ENCODE measurements at regions not wholly inside any gene's neighbourhood (a gene's known extent, or its start where the extent isn't known, plus 50 kb on each side); places are given as distances from the start of the nearest gene placed in this dataset.

GRCh38 chr7:425794-426188 lies 93.9 kb downstream of the PDGFA start:
- no peaks in the 10 kb centered on the region for H3K79me1 ChIP-seq (ENCODE audit: insufficient read depth, low read depth, low read length, poor library complexity, severe bottlenecking)
- no peak for DNase-seq
- no peak overlapping the region for H2BK5ac ChIP-seq (ENCODE audit: insufficient read length, low read length)
- Mint-ChIP-seq H3K27me3 (ENCODE audit: low read depth) (peaks cover 8% of the 10 kb centered on the region), H3K9me3 (peaks cover 3 to 6% of the 10 kb centered on the region in 2 experiments; a peak in 2 of 5 replicates), H3K4me1 (peaks cover 8 to 18% of the 10 kb centered on the region in 2 experiments), H3K36me3 (ENCODE audit: insufficient read depth in 1 of 3, low read depth in 3 of 3) (no peaks in the 10 kb centered on the region), H3K27ac (peak overlapping the region in 1 of 3 experiments; percentile 60; a peak in 1 of 7 replicates), H3K4me3 (no peak overlapping the region)
- no peak overlapping the region for H3K56ac ChIP-seq (ENCODE audit: insufficient read length, low read depth, low read length)
- no peak overlapping the region for H3K4me2 ChIP-seq (ENCODE audit: insufficient read depth, insufficient read length, low read length)
- H2BK120ac ChIP-seq (ENCODE audit: low read depth, low read length, poor library complexity, severe bottlenecking): no peak overlapping the region
- H3K4ac ChIP-seq (ENCODE audit: low read depth, low read length): no peak overlapping the region
- H3K4me1 ChIP-seq (ENCODE audit: insufficient read depth, low read length): no peaks in the 10 kb centered on the region
- no peak overlapping the region for H4K5ac ChIP-seq (ENCODE audit: insufficient read length, low read depth, low read length)
- H3K18ac ChIP-seq (ENCODE audit: insufficient read length, low read depth, low read length): no peak overlapping the region
- no peak overlapping the region for H3K9ac ChIP-seq (ENCODE audit: extremely low read depth, insufficient read length, low read length)
- no peak overlapping the region for H2BK12ac ChIP-seq (ENCODE audit: insufficient read length, low read depth, low read length)
- H2BK15ac ChIP-seq (ENCODE audit: low read depth, low read length): no peak overlapping the region
- no peak for TF ChIP-seq CTCF (conservative IDR thresholded peaks at IDR 0.05)
- no peak overlapping the region for H2BK20ac ChIP-seq (ENCODE audit: low read depth, low read length, poor library complexity, severe bottlenecking)
- H3K23me2 ChIP-seq (ENCODE audit: insufficient read length, low read depth, low read length, poor library complexity, severe bottlenecking): no peaks in the 10 kb centered on the region
- H3K27ac ChIP-seq (ENCODE audit: insufficient read length, low read depth, low read length): no peak overlapping the region
- no peaks in the 10 kb centered on the region for H3K79me2 ChIP-seq (ENCODE audit: insufficient read depth, low read length)
- no peak overlapping the region for H4K8ac ChIP-seq (replicated peaks; ENCODE audit: insufficient read length, low read depth, low read length)
- WGBS (ENCODE audit: extremely low coverage, insufficient read length, low lambda C conversion rate): no CpG with 5 or more reads among the region's 16 CpGs
- no peaks in the 10 kb centered on the region for H3K9me3 ChIP-seq (ENCODE audit: control insufficient read depth, low read depth, low read length)
- H4K91ac ChIP-seq (ENCODE audit: insufficient read length, low read depth, low read length): no peak overlapping the region
- no peaks in the 10 kb centered on the region for H4K20me1 ChIP-seq (ENCODE audit: control insufficient read depth, insufficient read depth, insufficient read length)
- no peak overlapping the region for H2AK5ac ChIP-seq (ENCODE audit: insufficient read length, low read length)
- H3K27me3 ChIP-seq (ENCODE audit: insufficient read depth, low read length): no peaks in the 10 kb centered on the region
- H3K23ac ChIP-seq (ENCODE audit: insufficient read length, low read depth, low read length): no peak overlapping the region
- no peak overlapping the region; the same call in 1 of the 2 replicates for H3K14ac ChIP-seq (ENCODE audit: insufficient read depth, low read length)
- H2AFZ ChIP-seq (ENCODE audit: low read length): no peak overlapping the region
- H3T11ph ChIP-seq (ENCODE audit: low read length): no peak overlapping the region
